Activated B cell treated with CpG ODN at 0.5 μM for 24 hours (primary cell): ENCODE measurements at regions not wholly inside any gene's neighbourhood (a gene's known extent, or its start where the extent isn't known, plus 50 kb on each side); places are given as distances from the start of the nearest gene placed in this dataset.

ENCODE experiments used
- ATAC-seq: fragments of 200-7000 bp; cut with Tn5 transposase; one replicate; pipeline ENCODE4 v1.10.0; 2021; ENCODE audit warnings: low read depth, mild to moderate bottlenecking, moderate library complexity
- CTCF ChIA-PET: fragments of 350-600 bp; sonication (Branson Sonifier 250); formaldehyde crosslinking; loops from one replicate; lab custom pipeline; 2021; ENCODE audit warnings: antibody characterized with exemption; lab: Charles Lee
- POLR2A ChIA-PET: fragments of 350-600 bp; sonication (Branson Sonifier 250); formaldehyde crosslinking; loops from one replicate; lab custom pipeline; 2021; ENCODE audit warnings: antibody characterized with exemption; lab: Charles Lee
- DNase-seq: peaks from one replicate; pipeline ENCODE4 v3.0.0; 2022
- H3K27ac Mint-ChIP-seq: one replicate; pipeline ENCODE4 v1.8.0; 2020; ENCODE audit warnings: mixed read lengths
- H3K27me3 Mint-ChIP-seq: one replicate; pipeline ENCODE4 v1.8.0; 2021; ENCODE audit warnings: mixed read lengths
- H3K36me3 Mint-ChIP-seq: one replicate; pipeline ENCODE4 v1.8.0; 2021; ENCODE audit warnings: low read depth, mixed read lengths
- H3K4me1 Mint-ChIP-seq: one replicate; pipeline ENCODE4 v1.8.0; 2021; ENCODE audit warnings: mixed read lengths
- H3K4me3 Mint-ChIP-seq: one replicate; pipeline ENCODE4 v1.8.0; 2020; ENCODE audit warnings: mild to moderate bottlenecking, mixed read lengths
- H3K9me3 Mint-ChIP-seq: one replicate; pipeline ENCODE4 v1.8.0; 2020; ENCODE audit warnings: mixed read lengths
- intact Hi-C: fragments of 100-400 bp; cut with micrococcal nuclease; formaldehyde crosslinking; loops from one replicate; pipeline ENCODE4 v1.15.1; 2024
- TF ChIP-seq, protein P1 (sequence below): fragments of 200-600 bp; IDR thresholded peaks from one replicate; pipeline ENCODE4 v1.8.0; 2022; ENCODE audit warnings: antibody characterized with exemption, mild to moderate bottlenecking

DNA sequence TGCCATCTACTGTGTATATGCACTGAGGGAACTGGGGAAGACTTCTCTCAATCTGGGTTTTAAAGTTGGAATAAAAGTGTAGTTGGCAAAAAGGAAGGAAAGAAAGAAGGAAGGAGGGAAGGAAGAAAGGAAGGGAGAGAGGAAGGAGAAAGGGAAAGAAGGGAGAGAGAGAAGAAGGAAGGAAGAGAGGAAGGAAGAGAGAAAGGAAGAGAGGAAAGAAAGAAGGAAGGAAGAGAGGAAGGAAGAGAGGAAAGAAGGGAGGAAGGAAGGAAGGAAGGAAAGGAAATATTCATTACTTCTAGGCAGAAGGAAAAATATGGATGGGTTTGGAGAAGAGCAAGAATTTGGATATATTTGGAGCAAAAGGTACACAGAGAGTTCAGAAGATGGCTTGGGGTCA lies 343.6 kb upstream of the AUTS2 start:
- no peak for DNase-seq
- no peak for ATAC-seq
- intact Hi-C loops, result no loop called here
- no peak overlapping the region for H3K27ac Mint-ChIP-seq
- H3K9me3 Mint-ChIP-seq, result peaks cover 7% of the 10 kb centered on the region
- H3K36me3 Mint-ChIP-seq, result no peaks in the 10 kb centered on the region
- no peak overlapping the region for H3K4me3 Mint-ChIP-seq
- H3K4me1 Mint-ChIP-seq, result peaks cover 3% of the 10 kb centered on the region
- TF ChIP-seq, protein P1, sequence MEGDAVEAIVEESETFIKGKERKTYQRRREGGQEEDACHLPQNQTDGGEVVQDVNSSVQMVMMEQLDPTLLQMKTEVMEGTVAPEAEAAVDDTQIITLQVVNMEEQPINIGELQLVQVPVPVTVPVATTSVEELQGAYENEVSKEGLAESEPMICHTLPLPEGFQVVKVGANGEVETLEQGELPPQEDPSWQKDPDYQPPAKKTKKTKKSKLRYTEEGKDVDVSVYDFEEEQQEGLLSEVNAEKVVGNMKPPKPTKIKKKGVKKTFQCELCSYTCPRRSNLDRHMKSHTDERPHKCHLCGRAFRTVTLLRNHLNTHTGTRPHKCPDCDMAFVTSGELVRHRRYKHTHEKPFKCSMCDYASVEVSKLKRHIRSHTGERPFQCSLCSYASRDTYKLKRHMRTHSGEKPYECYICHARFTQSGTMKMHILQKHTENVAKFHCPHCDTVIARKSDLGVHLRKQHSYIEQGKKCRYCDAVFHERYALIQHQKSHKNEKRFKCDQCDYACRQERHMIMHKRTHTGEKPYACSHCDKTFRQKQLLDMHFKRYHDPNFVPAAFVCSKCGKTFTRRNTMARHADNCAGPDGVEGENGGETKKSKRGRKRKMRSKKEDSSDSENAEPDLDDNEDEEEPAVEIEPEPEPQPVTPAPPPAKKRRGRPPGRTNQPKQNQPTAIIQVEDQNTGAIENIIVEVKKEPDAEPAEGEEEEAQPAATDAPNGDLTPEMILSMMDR, result no peak
- peaks cover 2% of the 10 kb centered on the region for H3K27me3 Mint-ChIP-seq
- POLR2A ChIA-PET, result no interaction called here
- CTCF ChIA-PET, result no interaction called here

DNA sequence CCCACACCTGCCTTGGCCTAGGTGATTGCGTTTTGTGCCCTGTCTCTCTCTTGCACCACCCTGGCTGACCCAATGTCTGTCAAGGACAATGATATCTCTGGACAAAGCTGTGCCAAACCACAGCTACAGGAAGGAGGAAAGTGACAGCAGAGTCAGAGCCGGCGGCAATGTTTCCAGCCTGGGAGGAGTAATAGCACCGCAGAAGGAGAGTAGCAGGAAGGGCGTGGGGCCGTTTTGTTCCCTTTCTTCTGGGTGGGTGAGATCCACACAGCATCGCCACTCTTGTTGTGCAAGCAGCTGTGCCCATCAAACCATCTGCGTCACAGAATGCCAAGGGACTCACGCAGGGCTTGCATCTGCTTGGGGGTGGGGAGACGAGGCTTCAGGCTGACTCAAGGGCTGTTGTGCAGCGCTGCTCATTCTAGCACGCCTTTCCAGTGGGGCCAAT lies 341.6 kb upstream of the AUTS2 start:
- TF ChIP-seq, protein P1, result no peak
- intact Hi-C loops, result no loop called here
- peaks cover 5% of the 10 kb centered on the region for H3K9me3 Mint-ChIP-seq
- no peak overlapping the region for H3K4me3 Mint-ChIP-seq
- CTCF ChIA-PET, result no interaction called here
- H3K36me3 Mint-ChIP-seq, result no peaks in the 10 kb centered on the region
- no peak for ATAC-seq
- H3K27ac Mint-ChIP-seq, result no peak overlapping the region
- POLR2A ChIA-PET, result interaction anchor here (0.6 kb wide), 1 partner anchor 54 kb away, joined by 6 read pairs; no protein-coding TSS in a partner anchor
- peaks cover 3% of the 10 kb centered on the region for H3K4me1 Mint-ChIP-seq
- no peaks in the 10 kb centered on the region for H3K27me3 Mint-ChIP-seq
- no peak for DNase-seq

DNA sequence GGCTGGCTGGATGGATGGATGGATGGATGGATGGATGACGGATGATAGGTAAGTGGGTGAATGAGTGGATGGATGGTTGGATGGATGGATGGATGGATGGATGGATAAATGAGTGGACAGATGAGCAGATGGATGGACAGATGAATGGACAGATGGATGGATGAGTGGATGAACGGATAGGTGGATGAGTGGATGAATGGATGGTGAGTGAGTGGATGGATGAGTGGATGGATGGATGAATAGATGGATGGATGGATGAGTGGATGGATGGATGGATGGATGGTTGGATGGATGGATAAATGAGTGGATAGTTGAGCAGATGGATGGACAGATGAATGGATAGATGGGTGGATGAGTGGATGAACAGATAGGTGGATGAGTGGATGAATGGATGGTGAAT lies 340.7 kb upstream of the AUTS2 start:
- Mint-ChIP-seq H3K4me1 (peaks cover 3% of the 10 kb centered on the region), H3K36me3 (no peaks in the 10 kb centered on the region), H3K4me3 (no peak overlapping the region), H3K27ac (no peak overlapping the region), H3K27me3 (no peaks in the 10 kb centered on the region), H3K9me3 (peaks cover 5% of the 10 kb centered on the region)
- ChIA-PET POLR2A (no interaction called here), CTCF (no interaction called here)
- TF ChIP-seq, protein P1, result no peak
- DNase-seq (no peak), ATAC-seq (no peak)
- intact Hi-C loops, result no loop called here

DNA sequence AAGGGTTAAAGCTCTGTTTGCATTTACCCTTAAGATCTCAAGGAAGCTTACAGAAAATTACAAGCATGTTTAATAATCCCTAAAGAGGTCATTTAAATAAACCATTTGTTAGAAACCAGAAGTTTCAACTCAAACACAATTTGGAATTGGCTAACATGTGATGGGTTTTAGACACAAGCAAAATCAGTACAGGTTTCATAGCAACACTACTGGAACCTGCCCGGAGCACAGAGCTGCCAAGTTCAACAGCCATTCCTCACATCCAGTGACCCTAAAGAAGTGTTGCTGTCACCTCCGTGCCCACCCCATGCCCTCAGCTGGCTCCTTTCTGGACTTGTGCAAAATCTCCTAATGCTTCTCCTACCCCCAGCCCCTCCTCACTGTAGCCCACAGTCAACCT lies 338.8 kb upstream of the AUTS2 start:
- TF ChIP-seq, protein P1, result no peak
- ChIA-PET POLR2A (no interaction called here), CTCF (no interaction called here)
- DNase-seq (no peak), ATAC-seq (no peak)
- no peak overlapping the region for H3K4me3 Mint-ChIP-seq
- H3K27ac Mint-ChIP-seq, result no peak overlapping the region
- H3K36me3 Mint-ChIP-seq, result no peaks in the 10 kb centered on the region
- H3K4me1 Mint-ChIP-seq, result peaks cover 3% of the 10 kb centered on the region
- intact Hi-C loops, result no loop called here
- H3K9me3 Mint-ChIP-seq, result peaks cover 5% of the 10 kb centered on the region
- no peaks in the 10 kb centered on the region for H3K27me3 Mint-ChIP-seq

DNA sequence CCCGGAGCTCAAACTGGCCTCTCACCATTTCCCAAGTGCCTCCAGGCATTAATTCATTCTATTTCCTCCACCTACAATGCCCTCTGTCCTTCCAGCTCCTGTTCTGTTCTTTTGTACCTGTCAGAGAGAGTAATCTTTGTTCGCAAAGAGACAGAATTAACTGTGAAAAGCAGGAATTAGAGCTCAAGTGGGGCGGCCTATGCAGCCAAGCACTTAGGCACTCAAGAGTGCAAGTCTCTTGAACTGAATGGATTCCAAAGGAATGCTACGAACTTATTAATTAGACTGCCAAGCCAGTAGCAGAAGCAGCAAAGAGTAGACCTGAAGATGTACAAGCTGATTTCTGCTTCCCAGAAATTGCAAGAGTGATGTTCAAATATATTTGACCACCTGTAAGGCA lies 338.3 kb upstream of the AUTS2 start:
- peaks cover 3% of the 10 kb centered on the region for H3K4me1 Mint-ChIP-seq
- POLR2A ChIA-PET, result no interaction called here
- H3K27ac Mint-ChIP-seq, result no peak overlapping the region
- TF ChIP-seq, protein P1, result no peak
- peaks cover 5% of the 10 kb centered on the region for H3K9me3 Mint-ChIP-seq
- no peaks in the 10 kb centered on the region for H3K36me3 Mint-ChIP-seq
- intact Hi-C loops, result no loop called here
- no peak for DNase-seq
- no peaks in the 10 kb centered on the region for H3K27me3 Mint-ChIP-seq
- CTCF ChIA-PET, result no interaction called here
- no peak for ATAC-seq
- H3K4me3 Mint-ChIP-seq, result no peak overlapping the region
